ENCODE measurements at regions not wholly inside any gene's neighbourhood (a gene's known extent, or its start where the extent isn't known, plus 50 kb on each side); places are given as distances from the start of the nearest gene placed in this dataset.

- no peak for TF ChIP-seq ZBTB40 (IDR thresholded peaks at IDR 0.05; ENCODE audit: borderline replicate concordance)
- TF ChIP-seq MLLT1 (IDR thresholded peaks at IDR 0.05) = no peak
- no peak for TF ChIP-seq CBFB (IDR thresholded peaks at IDR 0.05; ENCODE audit: low read depth)
- no peak for TF ChIP-seq TCF7 (IDR thresholded peaks at IDR 0.05; ENCODE audit: borderline replicate concordance)
- no peak for TF ChIP-seq HDGF (IDR thresholded peaks at IDR 0.05)
- no peak for TF ChIP-seq DPF2 (IDR thresholded peaks at IDR 0.05)
- TF ChIP-seq LARP7 (IDR thresholded peaks at IDR 0.05) = no peak
- TF ChIP-seq RB1 (IDR thresholded peaks at IDR 0.05; ENCODE audit: borderline replicate concordance) = no peak
- TF ChIP-seq RFX5 (IDR thresholded peaks at IDR 0.05; ENCODE audit: low read depth, low read length) = no peak
- TF ChIP-seq ZSCAN29 (IDR thresholded peaks at IDR 0.05) = no peak
Observed at GRCh38 chr2:47298771-47299170, 70.3 kb upstream of the EPCAM start (continued).

Measured in GM12878 (cell line).